ENCODE measurements at regions not wholly inside any gene's neighbourhood (a gene's known extent, or its start where the extent isn't known, plus 50 kb on each side); places are given as distances from the start of the nearest gene placed in this dataset.

- TF ChIP-seq POLR2AphosphoS5 (IDR thresholded peaks at IDR 0.05) (no peak), CTCF (IDR thresholded peaks at IDR 0.05) (no peak)
Measured at GRCh38 chr2:109692013-109692743, 78.0 kb downstream of the SOWAHC start.

Data from prostate gland (tissue), 2 donors.